Hepatic stellate cell (primary cell): ENCODE measurements at regions not wholly inside any gene's neighbourhood (a gene's known extent, or its start where the extent isn't known, plus 50 kb on each side); places are given as distances from the start of the nearest gene placed in this dataset.
"Not testable (repeated sequence)": the region's sequence is repeated elsewhere in the genome, so short reads cannot be mapped to it uniquely, and the experiment has no call there.

Experiments used
- DNase-seq: peaks from one replicate; pipeline ENCODE4 v3.0.0; 2011; ENCODE audit warnings: low spot score

DNA sequence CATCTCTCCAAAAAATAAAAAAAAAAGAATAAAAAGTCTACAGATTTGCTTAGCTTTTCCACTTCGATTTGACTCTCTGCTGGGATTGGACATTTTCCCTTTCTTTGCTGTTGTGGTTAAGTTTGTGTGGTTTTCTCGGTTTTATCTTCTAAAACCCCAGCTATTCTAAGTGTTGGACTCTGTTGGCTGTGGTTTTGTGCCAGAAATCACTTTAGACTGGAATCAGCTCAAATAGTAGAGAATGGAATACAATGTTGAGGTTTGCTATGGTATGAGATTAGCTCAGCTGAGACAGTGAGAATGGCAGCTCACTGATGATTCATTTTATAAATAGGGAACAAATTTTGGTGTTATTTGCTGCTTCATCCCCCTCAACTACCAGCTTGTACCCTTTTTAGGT is 116.0 kb downstream of the BUB3 start:
- DNase-seq, result no peak

DNA sequence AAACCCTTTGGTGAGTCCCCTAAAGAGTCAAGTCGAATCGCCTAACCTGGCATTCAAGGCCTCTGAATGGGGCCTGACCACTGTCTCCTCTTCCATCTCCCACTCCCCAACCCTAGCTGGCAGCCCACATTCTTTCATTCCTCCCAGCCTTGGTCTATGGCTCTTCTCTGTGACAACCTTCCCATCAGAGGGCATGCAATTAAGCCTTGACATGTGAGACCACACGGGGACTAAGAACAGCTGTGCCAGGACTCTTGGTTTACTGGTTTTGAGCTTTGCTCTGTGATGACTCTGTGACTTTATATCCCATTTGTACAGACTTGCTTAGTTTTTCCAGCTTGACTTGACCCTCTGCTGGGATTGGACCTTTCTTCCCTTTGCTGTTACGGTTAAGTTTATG is 116.6 kb downstream of the BUB3 start:
- DNase-seq, result no peak

DNA sequence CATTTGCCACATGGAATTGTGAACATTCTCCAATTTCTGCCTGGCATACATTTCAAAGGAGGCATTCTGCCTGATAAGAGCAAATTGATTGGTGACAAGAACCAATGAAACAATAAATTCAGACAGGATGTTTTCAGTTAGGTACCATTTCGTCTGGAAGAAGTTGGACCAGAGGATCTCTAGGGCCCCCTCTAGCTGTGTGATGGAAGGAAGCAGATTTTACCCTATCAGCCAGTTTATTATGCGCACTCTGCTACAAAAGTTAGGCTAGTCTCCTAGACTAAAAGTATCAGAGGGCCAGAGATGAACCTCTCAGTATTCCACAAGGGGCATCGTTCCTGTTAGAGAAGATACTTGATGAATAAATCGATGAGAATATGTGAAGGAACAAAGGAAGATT is 118.0 kb downstream of the BUB3 start:
- DNase-seq, result no peak

DNA sequence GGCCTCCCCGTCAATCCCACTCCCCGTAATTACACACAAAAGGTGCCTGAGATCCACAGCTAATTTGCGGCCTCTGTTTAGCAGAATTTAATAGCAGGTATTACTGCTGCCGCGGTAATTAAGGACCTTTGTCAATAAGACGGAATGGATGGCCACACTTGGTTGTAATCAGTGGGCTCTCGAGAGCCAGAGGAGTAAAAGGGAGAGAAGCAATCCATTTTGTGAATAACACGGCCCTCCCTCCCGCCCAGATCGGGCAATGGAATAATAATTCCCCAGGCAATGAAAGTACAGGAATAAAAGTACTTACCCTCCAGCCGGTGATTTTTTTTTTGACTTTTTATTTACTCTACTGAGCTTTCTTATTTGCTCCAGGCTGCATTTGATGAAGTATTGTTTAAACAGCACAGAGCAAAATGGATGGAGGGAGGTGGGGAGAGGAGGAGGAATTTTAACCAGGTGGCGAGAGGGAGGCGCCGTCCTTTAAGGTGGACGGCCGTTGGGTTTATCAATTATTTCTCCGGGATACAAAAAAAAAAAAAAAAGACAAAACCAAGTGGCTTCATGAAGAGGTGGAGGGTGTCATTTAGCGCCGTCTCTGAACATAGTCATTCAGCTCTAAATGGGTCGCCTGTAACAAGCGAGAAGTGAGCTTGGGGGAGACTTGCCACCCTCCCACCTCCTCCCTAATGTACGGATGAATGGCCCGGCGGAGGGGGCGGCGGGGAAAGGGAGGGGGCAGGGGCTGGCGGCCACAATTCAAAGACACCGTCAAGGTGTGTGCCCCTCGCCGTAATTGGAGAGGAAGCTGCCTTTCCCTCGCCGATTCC is 120.3 kb downstream of the BUB3 start:
- no peak for DNase-seq

DNA sequence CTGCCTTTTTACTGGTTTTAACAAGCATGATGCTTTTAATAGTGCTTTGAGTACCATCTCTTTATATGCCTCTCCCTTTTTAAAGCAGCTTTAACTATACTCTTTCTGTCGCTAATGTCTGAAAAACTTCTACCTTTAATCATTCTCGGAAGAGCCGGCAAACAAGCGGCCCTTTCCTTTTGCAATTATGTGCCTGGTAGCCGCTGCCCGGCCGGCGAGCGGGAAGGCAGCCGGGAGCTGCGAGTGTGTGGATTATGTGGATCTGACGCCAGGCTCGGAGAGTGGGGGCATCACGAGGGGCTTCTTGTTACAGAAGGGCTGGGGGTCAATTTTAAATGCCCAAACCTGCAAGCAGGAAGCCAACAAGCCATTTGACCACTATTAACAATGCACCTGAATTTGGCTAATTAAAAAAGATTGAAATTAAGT is 120.9 kb downstream of the BUB3 start:
- DNase-seq, result no peak

DNA sequence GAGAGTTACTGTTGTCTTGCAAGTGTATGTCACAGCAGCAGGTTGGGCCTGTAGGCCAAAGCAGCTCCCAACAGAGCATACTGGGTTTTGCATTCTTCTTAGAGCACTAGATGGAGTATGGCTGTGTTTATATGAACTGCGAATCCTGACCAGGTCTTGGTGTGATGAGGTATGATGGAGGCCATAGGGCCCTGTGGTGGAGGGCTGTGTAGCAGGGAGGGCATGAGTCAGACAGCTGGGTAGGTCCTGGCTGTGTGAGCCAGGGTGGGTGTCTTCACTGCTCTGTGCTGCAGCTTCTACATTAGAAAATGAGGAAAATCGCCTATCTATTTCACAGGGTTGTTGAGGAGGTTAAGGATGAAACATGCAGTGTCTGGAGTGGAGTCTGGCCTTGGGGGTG is 124.2 kb downstream of the BUB3 start:
- no peak for DNase-seq

DNA sequence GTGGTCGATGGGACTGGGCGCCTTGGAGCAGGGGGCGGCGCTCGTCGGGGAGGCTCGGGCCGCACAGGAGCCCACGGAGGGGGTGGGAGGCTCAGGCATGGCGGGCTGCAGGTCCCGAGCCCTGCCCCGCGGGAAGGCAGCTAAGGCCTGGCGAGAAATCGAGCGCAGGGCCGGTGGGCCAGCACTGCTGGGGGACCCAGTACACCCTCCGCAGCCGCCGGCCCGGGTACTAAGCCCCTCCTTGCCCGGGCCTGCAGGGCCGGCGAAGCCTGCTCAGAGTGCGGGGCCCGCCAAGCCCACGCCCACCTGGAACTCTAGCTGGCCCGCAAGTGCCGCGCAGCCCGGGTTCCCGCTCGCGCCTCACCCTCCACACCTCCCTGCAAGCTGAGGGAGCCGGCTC is 129.2 kb downstream of the BUB3 start:
- DNase-seq, result not testable (repeated sequence)

DNA sequence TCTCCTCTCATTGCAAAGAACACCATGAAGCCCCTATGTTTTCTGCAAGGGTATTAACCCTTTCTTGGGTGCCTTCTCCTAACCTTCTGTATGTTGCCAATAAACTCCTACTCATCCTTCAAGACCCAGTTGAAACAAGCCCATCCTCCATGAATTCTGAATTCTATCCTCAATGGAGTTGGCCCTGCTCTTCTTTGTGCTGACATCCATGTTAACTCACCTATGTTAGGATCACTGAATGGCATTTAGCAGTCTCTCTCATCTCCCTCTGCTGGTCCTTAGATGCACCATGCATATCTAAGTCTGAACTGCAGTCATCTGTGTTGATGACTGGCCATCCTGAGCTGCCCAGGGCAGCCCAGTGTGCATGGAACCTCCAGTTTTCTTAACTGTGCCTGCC is 129.8 kb downstream of the BUB3 start:
- DNase-seq, result no peak

DNA sequence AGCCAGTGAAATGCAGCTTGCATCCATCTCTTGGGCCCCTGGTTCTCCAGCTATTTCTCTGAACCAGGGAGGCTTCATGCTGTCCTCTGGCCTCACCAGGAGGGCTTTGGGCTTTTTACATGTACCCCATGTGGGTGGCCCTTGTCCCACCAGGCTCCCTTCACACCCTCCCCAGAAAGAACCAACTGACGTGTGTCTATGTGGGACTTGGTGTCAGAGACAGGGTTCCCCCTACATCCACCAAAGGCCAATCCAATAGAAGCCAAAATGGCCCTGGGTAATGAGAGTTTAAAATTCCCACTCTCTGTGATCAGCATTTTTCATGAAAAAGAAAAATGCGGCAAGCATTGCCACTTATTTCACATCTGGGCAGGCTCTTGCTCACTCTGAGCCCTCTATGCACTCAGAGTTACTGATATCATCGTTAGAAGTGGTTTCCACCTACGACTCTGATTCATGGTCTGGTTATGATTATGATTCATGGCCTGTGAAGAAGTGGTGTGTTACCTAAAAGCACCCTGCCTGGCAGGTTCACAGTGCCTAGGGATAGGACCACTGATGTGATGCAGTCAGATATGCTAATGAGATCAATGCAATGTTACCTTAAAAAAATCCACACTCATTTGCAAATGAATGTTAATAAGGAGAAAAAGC is 133.5 kb downstream of the BUB3 start:
- no peak for DNase-seq

DNA sequence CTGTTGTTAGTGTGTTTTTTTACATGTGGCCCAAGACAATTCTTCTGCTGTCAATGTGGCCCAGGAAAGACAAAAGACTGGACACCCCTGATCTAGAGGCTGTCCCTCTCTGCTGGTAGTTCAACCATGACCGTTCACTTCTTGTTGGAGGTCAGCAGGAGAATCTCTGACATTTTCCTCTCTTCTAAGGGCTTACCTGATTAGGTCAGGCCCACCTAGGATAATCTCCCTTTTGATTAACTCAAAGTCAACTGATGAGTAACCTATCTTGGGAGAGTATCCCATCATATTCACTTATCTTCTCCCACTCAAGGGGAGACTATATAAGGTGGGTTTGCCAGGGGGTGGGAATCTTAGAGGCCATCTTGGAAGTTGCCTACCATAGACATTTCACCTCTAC is 135.2 kb downstream of the BUB3 start:
- no peak for DNase-seq

DNA sequence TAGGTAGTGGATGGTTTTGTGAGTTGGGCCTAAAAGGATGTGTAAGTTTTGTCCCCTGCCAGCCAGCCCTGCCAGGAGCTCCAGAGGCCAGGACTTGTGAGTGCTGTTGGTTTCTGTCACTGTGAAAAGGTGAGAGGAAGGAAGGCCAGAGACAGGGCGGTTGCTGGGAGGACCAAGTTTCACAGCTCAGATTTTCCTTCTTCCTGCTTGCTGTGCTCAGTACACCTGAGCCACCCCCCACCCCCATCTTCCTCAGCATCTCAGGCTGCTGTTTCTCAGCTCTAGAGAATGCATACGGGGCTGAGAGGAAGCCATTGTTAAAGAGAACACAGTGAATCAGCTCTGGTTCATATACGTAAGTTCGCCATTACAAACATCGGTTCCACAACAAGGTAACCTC is 139.9 kb downstream of the BUB3 start:
- DNase-seq, result no peak

DNA sequence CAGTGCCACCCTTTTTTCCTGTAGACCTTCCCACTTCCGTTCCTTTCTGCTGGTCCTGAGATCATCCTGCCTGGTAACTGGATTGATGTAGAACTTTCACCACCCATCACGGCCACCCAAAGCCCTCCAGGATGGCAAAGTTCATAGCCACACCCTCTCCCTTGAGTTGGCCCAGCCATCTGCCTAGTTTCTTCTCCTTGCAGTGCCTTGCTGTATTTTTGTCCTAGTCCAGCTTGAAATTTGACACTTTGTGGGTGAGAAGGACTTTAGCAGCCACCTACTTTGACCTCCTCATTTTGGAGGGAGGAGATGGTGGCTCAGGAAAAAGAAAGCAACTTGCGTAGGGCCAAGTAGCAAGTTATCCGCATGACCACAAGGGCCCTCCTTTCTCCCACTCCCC is 140.7 kb downstream of the BUB3 start:
- DNase-seq, result no peak

DNA sequence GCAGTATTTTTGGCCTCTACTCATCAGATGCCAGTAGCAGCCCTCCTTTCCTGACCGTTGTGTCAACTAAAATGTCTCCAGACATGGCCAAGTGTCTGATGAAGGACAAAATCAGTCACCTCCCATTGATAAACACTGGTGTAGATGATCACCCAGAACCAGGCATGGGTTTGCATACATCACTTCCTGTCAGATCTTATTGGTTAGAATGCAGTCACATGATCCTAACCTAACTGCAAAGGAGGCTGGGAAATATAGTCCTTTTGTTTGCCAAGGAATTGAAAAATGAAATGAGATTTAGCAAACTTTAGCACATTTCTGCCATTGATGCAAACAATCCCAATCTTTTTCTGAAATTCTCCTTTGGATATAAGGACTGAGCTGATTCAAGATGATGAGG is 141.4 kb downstream of the BUB3 start:
- no peak for DNase-seq

DNA sequence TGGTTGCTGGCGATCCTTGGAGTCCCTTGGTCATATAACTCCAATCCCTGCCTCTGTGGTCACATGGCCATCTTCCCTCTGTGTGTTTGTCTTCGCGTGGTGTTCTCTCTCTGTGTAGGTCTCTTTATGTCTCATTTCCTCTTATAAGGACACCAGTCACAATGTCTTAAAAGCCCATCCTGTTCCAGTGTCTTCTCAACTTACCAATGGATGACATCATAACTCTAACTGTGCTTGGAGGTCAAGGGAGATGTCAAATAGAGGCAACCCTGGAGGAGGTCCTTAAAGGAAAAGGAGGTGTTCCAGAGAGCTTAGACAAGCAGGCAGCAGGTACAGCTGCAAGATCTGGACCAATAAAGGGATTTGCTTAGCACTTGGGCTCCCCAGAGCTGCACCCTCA is 143.0 kb downstream of the BUB3 start:
- DNase-seq, result no peak

DNA sequence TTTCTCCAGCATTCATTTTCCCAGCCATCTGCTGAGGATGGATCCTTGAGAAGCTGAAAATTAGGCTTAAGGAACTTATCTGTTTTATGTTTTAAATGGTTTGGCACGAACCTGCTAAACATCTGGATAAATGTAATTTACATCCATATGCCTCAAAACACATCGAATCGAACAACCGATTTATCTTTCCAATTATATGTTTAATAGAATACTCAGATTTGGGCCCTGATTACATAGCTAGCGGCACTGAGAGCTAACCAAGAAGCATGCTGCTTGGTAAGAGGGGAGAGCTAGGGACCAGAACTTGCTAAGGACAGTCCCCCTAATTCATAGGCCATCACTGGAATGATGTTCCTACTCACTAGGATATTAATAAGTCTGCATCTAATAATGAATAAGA is 144.4 kb downstream of the BUB3 start:
- no peak for DNase-seq

DNA sequence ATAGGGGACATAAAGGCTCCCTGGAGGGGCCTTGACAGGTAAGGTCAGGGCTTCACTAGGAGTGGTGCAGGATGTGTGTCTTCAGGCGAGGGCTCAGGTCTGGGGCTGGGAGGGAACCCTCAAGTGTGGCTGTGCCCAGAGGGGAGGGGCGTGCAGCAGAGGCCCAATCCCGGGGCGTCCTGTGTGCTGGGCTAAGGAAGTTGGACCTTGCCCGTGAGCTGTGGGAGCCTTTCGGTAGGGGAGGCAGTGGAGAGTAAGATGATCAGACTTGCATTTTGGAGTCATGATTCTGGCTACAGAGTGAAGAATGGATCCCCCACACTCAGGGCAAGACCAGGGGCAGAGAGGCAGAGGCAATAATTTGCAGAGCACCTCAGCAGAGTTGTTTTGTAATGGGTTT is 145.4 kb downstream of the BUB3 start:
- no peak for DNase-seq

DNA sequence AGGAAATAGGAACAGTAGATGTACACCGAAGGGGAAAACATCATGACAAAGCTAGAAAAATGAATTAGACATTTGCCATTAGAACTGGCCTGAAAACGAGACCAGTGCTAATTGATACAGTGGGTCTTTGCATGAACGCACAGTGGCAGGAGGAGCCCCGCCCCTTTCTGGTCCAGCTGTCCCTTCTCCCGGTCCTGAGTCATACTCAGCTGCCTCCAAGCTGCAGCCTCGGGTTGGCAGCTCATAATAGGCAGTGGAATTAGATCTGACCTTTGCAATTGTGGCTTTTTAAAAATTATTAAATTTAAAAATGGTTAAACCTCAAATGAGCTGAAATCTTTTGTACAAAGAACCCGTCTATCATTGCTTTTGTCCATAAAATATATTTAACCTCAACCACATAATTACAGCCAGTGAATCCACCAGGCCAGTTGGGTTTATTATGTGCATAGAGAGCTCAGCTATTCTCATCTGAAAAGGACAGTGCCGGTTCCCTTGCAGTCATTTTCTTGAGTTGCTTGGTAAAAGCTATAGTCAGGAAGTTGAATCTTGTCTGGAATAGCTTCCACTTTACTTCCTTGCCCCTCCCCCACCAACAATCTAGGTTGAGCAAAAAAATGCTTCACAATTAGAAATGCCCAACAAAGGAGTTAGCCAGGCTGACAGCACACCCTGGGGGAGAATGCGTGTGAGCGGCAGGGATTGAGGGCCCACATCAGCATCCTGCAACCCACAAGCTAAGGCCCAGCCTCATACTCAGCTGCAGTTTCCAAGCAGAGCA is 147.1 kb downstream of the BUB3 start:
- DNase-seq, result no peak

DNA sequence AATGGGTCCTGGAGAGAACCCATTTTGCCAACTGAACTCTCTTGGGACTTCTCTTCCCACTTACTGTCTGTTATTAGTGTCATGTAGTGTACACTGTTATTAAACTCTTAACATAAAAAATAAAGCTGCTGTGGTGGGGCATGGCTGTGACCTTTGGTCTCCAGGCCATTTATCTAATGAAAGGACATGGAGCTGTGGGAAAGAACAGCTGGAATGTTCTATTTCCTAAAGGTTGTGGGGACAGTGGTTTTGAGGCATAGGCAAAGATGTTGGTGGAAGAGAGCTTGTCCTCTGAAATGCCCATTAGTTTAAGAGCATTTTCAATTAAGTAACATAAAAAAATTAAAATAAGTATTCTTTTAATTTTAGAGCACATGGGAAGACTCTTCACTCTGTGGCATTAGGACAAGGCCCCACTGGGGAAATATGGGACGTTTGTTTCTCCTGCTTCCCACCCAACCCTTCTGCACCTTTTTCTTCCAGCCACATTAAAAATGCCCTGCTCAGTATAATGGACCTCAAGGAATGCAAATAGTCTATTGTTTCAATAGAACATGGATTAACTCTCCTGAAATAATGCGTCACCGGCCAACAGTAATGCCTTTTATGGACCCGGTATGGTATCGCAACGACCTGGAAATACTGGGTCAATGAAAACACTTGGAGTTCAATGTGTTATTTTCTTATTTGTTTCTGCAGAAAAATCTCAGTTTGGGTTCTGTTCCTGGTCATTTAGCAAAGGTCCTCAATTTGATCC is 149.6 kb downstream of the BUB3 start:
- no peak for DNase-seq

DNA sequence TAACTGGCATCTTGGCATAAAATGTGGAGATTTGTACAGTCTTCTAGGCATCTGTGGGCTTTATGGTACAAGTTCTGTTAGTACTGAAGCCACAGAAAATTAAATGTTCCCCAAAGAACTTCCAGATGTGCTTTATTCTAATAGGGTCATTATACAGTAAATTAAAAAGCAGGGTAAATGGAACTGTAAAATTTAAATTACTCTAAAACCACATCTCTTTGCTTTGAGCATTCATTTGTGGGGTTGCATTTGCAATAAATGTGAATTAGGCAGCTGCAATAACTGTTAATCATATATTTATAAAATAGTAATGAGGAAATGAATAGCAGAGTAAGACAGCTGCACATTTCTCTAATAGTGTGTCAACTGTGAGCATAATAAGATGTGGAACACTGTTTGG is 151.5 kb downstream of the BUB3 start:
- DNase-seq, result no peak

DNA sequence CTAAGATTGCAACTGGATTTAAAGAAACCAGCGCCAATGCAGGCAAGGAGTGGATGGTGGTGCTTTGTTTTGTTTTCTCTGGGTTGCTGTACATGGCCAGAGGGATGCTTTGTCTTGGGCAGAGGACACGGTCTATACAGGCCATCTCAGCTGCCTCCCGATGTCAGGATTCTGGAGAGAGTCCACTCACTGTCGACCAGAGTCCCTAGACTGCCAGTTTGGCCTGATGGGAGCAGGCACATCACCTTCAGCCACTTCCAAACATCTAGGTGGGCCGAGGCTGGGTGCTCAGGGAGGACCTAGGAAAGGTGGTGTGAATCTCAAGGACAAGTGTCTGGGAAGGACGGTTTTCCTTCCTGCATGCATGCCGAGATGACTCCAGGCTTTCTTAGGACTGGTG is 152.1 kb downstream of the BUB3 start:
- no peak for DNase-seq

DNA sequence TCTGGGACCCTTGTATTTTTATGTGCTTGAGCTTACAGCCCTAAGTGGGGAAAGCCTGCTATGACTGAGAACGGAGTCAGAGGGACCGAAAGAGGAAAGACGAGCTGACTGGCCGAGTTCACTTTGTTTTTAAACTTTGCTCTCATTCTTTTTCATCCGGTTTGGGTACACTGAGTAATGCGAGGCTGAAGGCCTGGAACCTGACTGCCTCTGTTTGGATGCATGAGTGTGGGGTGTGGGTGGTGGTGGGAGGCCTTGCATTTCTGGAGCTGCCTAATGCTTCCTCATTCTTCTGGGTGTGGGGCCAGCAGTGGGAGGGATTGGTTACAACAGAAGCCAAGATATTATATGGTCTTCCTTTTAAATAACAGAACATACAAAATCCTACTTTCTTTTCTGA is 155.5 kb downstream of the BUB3 start:
- no peak for DNase-seq

DNA sequence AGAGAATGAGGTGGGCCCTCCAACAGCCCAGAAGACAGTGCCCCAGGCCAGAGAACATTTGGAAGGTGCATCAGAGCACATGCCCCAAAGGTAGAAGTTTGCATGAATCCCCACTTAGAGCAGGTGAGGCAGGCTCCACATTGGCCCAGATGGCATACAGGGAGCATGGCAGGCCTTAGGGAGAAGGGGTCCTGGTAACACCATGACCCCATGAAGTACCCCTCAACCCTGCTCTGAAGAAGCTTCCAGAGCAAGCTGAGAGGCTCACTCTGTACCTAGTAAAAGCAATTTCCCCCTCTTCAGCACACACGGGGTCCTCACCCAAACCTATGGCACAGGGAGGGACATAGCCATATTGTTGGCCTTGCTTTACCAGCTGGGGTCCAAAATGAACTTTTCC is 162.6 kb downstream of the BUB3 start:
- no peak for DNase-seq
